B cell (primary cell): ENCODE measurements at regions not wholly inside any gene's neighbourhood (a gene's known extent, or its start where the extent isn't known, plus 50 kb on each side); places are given as distances from the start of the nearest gene placed in this dataset.
"Not testable (repeated sequence)": the region's sequence is repeated elsewhere in the genome, so short reads cannot be mapped to it uniquely, and the experiment has no call there.

Experiments
- ATAC-seq: fragments of 200-7000 bp; cut with Tn5 transposase; one replicate; pipeline ENCODE4 v1.10.0; 2021; ENCODE audit warnings: low read depth, mild to moderate bottlenecking, moderate number of reproducible peaks, moderate library complexity
- CTCF ChIA-PET: fragments of 350-600 bp; sonication (Branson Sonifier 250); formaldehyde crosslinking; loops from one replicate; lab custom pipeline; 2021; ENCODE audit warnings: antibody characterized with exemption, inconsistent platforms; lab: Charles Lee
- POLR2A ChIA-PET: fragments of 350-600 bp; sonication (Branson Sonifier 250); formaldehyde crosslinking; loops from one replicate; lab custom pipeline; 2021; ENCODE audit warnings: antibody characterized with exemption; lab: Charles Lee
- DNase-seq: peaks from one replicate; pipeline ENCODE4 v3.0.0; 2013
- H2AFZ ChIP-seq: 2 replicates; pipeline ENCODE4 v1.6.1; 2012; ENCODE audit warnings: mild to moderate bottlenecking, low read depth, low read length; ENCODE audit not compliant: insufficient read depth, poor library complexity, severe bottlenecking
- H3K27ac ChIP-seq, 2 donors: 1 replicate in 1 of 2; 2 replicates in 1 of 2; pipeline ENCODE4 v1.5.1; 2012 to 2013; ENCODE audit warnings: low read length in 2 of 2, mild to moderate bottlenecking in 2 of 2, moderate library complexity in 1 of 2
- H3K27me3 ChIP-seq, 4 experiments: fragments of 200-600 bp in 1 of 4; sonication (generic) in 1 of 4; replicated peaks in 1 of 4; 1 replicate in 2 of 4; 2 replicates in 2 of 4; pipeline versions ENCODE4 v1.6.1 to v1.7.0; 2013 to 2016; ENCODE audit warnings: low read length in 3 of 4, mild to moderate bottlenecking in 2 of 4, mixed read lengths in 1 of 4, moderate library complexity in 1 of 4; ENCODE audit not compliant: insufficient read depth in 4 of 4, control insufficient read depth in 3 of 4; ENCODE audit errors: control extremely low read depth in 1 of 4
- H3K36me3 ChIP-seq, 2 experiments: replicated peaks in 1 of 2; 1 replicate in 1 of 2; 2 replicates in 1 of 2; pipeline versions ENCODE4 v1.6.1 to v1.7.1; 2013; ENCODE audit warnings: low read length in 1 of 2; ENCODE audit not compliant: insufficient read depth in 2 of 2, control insufficient read depth in 1 of 2; ENCODE audit errors: control extremely low read depth in 1 of 2, extremely low read depth in 1 of 2
- H3K4me1 ChIP-seq, 2 donors: fragments of 200-600 bp in 1 of 2; sonication (generic) in 1 of 2; 1 replicate in 1 of 2; 2 replicates in 1 of 2; pipeline versions ENCODE4 v1.5.1 to v1.6.1; 2013 to 2017; ENCODE audit warnings: low read length in 2 of 2; ENCODE audit not compliant: control insufficient read depth in 2 of 2, insufficient read depth in 2 of 2
- H3K4me2 ChIP-seq: replicated peaks from 2 replicates; pipeline ENCODE3; 2012; ENCODE audit warnings: mild to moderate bottlenecking, low read depth, low read length; ENCODE audit not compliant: poor library complexity, severe bottlenecking
- H3K4me3 ChIP-seq, 5 experiments: fragments of 200-600 bp in 1 of 5; sonication (generic) in 1 of 5; 1 replicate in 3 of 5; 2 replicates in 2 of 5; pipeline versions ENCODE4 v1.5.1 to v1.7.0; 2011 to 2016; ENCODE audit warnings: low read length in 4 of 5, mild to moderate bottlenecking in 4 of 5, low read depth in 2 of 5, control low read depth in 1 of 5, moderate library complexity in 1 of 5; ENCODE audit not compliant: insufficient read depth in 1 of 5; ENCODE audit errors: control extremely low read depth in 1 of 5, extremely low read depth in 1 of 5
- H3K79me2 ChIP-seq: fragments of 200-600 bp; sonication (generic); one replicate; pipeline ENCODE4 v1.6.0; 2016; ENCODE audit warnings: low read length; ENCODE audit not compliant: control insufficient read depth, insufficient read depth
- H3K9ac ChIP-seq: fragments of 200-600 bp; sonication (generic); 2 replicates; pipeline ENCODE4 v1.6.1; 2017; ENCODE audit warnings: mild to moderate bottlenecking, low read length, moderate library complexity
- H3K9me3 ChIP-seq, 3 donors: one replicate each; pipeline versions ENCODE4 v1.6.1 to v1.7.1; 2013; ENCODE audit warnings: low read length in 2 of 3; ENCODE audit not compliant: control insufficient read depth in 2 of 3, insufficient read depth in 1 of 3; ENCODE audit errors: control extremely low read depth in 1 of 3
- H4K20me1 ChIP-seq: 2 replicates; pipeline ENCODE4 v1.6.0; 2012; ENCODE audit warnings: mild to moderate bottlenecking, low read length; ENCODE audit not compliant: insufficient read depth, control insufficient read depth, poor library complexity, severe bottlenecking
- H3K27ac Mint-ChIP-seq: one replicate; pipeline ENCODE4 v1.8.0; 2021; ENCODE audit warnings: mixed read lengths
- H3K27me3 Mint-ChIP-seq: one replicate; pipeline ENCODE4 v1.8.0; 2021; ENCODE audit warnings: mixed read lengths
- H3K4me1 Mint-ChIP-seq: one replicate; pipeline ENCODE4 v1.8.0; 2021; ENCODE audit warnings: mixed read lengths
- H3K4me3 Mint-ChIP-seq: one replicate; pipeline ENCODE4 v1.8.0; 2021; ENCODE audit warnings: mixed read lengths
- H3K9me3 Mint-ChIP-seq: one replicate; pipeline ENCODE4 v1.8.0; 2022; ENCODE audit warnings: mixed read lengths; ENCODE audit not compliant: insufficient read depth
- CTCF ChIP-seq: fragments of 200-600 bp; IDR thresholded peaks from one replicate; pipeline ENCODE4 v1.8.0; 2022; ENCODE audit warnings: antibody characterized with exemption, mild to moderate bottlenecking
- EZH2 ChIP-seq: IDR thresholded peaks from 2 replicates; pipeline ENCODE4 v1.6.1; 2012; ENCODE audit warnings: borderline replicate concordance, low read depth, mild to moderate bottlenecking, moderate library complexity, low read length; ENCODE audit not compliant: insufficient read depth, poor library complexity, severe bottlenecking
- WGBS: methylation state at CpG from one replicate; pipeline ENCODE4 v1.1.5; 2013; ENCODE audit warnings: missing lambda C conversion rate; ENCODE audit not compliant: insufficient coverage; 5-methylcytosine and 5-hydroxymethylcytosine counted together
- intact Hi-C: fragments of 100-400 bp; cut with micrococcal nuclease; formaldehyde crosslinking; loops from one replicate; pipeline ENCODE4 v1.10.0; 2022

- no peak for DNase-seq
- POLR2A ChIA-PET = no interaction called here
- Mint-ChIP-seq H3K27me3 (no peaks in the 10 kb centered on the region), H3K4me3 (no peak overlapping the region), H3K4me1 (no peaks in the 10 kb centered on the region), H3K27ac (no peak overlapping the region), H3K9me3 (peaks cover 2% of the 10 kb centered on the region)
- H3K27ac ChIP-seq = no peak overlapping the region
- H4K20me1 ChIP-seq = no peaks in the 10 kb centered on the region
- CTCF ChIA-PET = no interaction called here
- TF ChIP-seq CTCF (no peak), EZH2 (no peak)
- intact Hi-C loops = no loop called here
- H3K4me2 ChIP-seq = no peak overlapping the region
- H3K9ac ChIP-seq = no peak overlapping the region
- no peaks in the 10 kb centered on the region for H3K79me2 ChIP-seq
- ATAC-seq = no peak
- H3K4me1 ChIP-seq = no peaks in the 10 kb centered on the region
- H2AFZ ChIP-seq = no peak overlapping the region
- H3K27me3 ChIP-seq = no peaks in the 10 kb centered on the region
- H3K9me3 ChIP-seq = no peaks in the 10 kb centered on the region
- no peaks in the 10 kb centered on the region for H3K36me3 ChIP-seq
- no peak overlapping the region for H3K4me3 ChIP-seq
- 63% methylated on average over 4 of the region's 5 CpGs for WGBS
These were observed 223.7 kb downstream of the ANKRD30B start for GRCh38 chr18:14971461-14972185.

GRCh38 chr18:14973421-14973820, 225.4 kb downstream of the ANKRD30B start:
- WGBS = 69% methylated on average over 3 of the region's 4 CpGs
- H3K9me3 Mint-ChIP-seq, POLR2A ChIA-PET, H3K27me3 Mint-ChIP-seq, H3K27ac Mint-ChIP-seq, ATAC-seq, CTCF ChIA-PET, H3K9ac ChIP-seq, H3K9me3 ChIP-seq, H3K4me2 ChIP-seq, H3K27me3 ChIP-seq, H4K20me1 ChIP-seq, DNase-seq, H2AFZ ChIP-seq, H3K4me1 Mint-ChIP-seq, intact Hi-C loops, H3K79me2 ChIP-seq, H3K27ac ChIP-seq, H3K36me3 ChIP-seq, H3K4me3 ChIP-seq, H3K4me3 Mint-ChIP-seq, H3K4me1 ChIP-seq: not testable (repeated sequence)
